ENCODE measurements at regions not wholly inside any gene's neighbourhood (a gene's known extent, or its start where the extent isn't known, plus 50 kb on each side); places are given as distances from the start of the nearest gene placed in this dataset.

GRCh38 chr2:220282236-220282635, 654.8 kb downstream of the SLC4A3 start:
- DNase-seq = peak; percentile 53

- DNase-seq = no peak
Observed at GRCh38 chr2:220293966-220294365, 666.5 kb downstream of the SLC4A3 start.

- peak; percentile 29 for DNase-seq
Observed at GRCh38 chr2:220296174-220296573, 668.7 kb downstream of the SLC4A3 start.

GRCh38 chr2:220297093-220297492, 669.7 kb downstream of the SLC4A3 start:
- no peak for DNase-seq

- DNase-seq = no peak
Observed at GRCh38 chr2:220300806-220301205, 673.4 kb downstream of the SLC4A3 start.

GRCh38 chr2:220302756-220303155, 675.3 kb downstream of the SLC4A3 start:
- DNase-seq = no peak

GRCh38 chr2:220309215-220309614, 681.8 kb downstream of the SLC4A3 start:
- no peak for DNase-seq

- peak; percentile 52 for DNase-seq
Observed at GRCh38 chr2:220310451-220310861, 683.0 kb downstream of the SLC4A3 start.

- DNase-seq = peak; percentile 68
Observed at GRCh38 chr2:220315098-220315823, 687.8 kb downstream of the SLC4A3 start.

GRCh38 chr2:220318037-220318436, 690.6 kb downstream of the SLC4A3 start:
- DNase-seq = no peak

- no peak for DNase-seq
Observed at GRCh38 chr2:220318508-220318907, 691.1 kb downstream of the SLC4A3 start.

- DNase-seq = no peak
Observed at GRCh38 chr2:220320326-220320725, 692.9 kb downstream of the SLC4A3 start.

GRCh38 chr2:220332886-220333285, 705.5 kb downstream of the SLC4A3 start:
- DNase-seq = no peak

GRCh38 chr2:220334210-220334609, 706.8 kb downstream of the SLC4A3 start:
- DNase-seq = no peak

- DNase-seq = no peak
Observed at GRCh38 chr2:220334871-220335590, 707.6 kb downstream of the SLC4A3 start.

GRCh38 chr2:220335591-220335915, 708.1 kb downstream of the SLC4A3 start:
- DNase-seq = no peak

GRCh38 chr2:220336771-220337170, 709.3 kb downstream of the SLC4A3 start:
- no peak for DNase-seq

- no peak for DNase-seq
Observed at GRCh38 chr2:220337611-220338440, 710.4 kb downstream of the SLC4A3 start.

- DNase-seq = no peak
Observed at GRCh38 chr2:220341014-220341413, 713.6 kb downstream of the SLC4A3 start.

- no peak for DNase-seq
Observed at GRCh38 chr2:220346919-220347318, 719.5 kb downstream of the SLC4A3 start.

- peak; percentile 79 for DNase-seq
Observed at GRCh38 chr2:220347626-220348025, 720.2 kb downstream of the SLC4A3 start.

- peak; percentile 76 for DNase-seq
Observed at GRCh38 chr2:220348206-220348605, 720.8 kb downstream of the SLC4A3 start.

- DNase-seq = no peak
Observed at GRCh38 chr2:220353897-220354296, 726.5 kb downstream of the SLC4A3 start.
